IPS-NIHi7 (cell line): ENCODE measurements at regions not wholly inside any gene's neighbourhood (a gene's known extent, or its start where the extent isn't known, plus 50 kb on each side); places are given as distances from the start of the nearest gene placed in this dataset.
A peak's percentile ranks its signal among the peaks of the same experiment; 100 is the strongest.

ENCODE experiments used
- DNase-seq: peaks from one replicate; pipeline ENCODE4 v3.0.0; 2012; ENCODE audit warnings: mixed read lengths; ENCODE audit errors: extremely low spot score

- DNase-seq: no peak
These were observed 130.2 kb upstream of the UMPS start for GRCh38 chr3:124599779-124600693.

GRCh38 chr3:124600765-124601164, 129.5 kb upstream of the UMPS start:
- no peak for DNase-seq

- DNase-seq: no peak
These were observed 129.1 kb upstream of the UMPS start for GRCh38 chr3:124601190-124601589.

GRCh38 chr3:124602980-124603627, 127.1 kb upstream of the UMPS start:
- no peak for DNase-seq

- DNase-seq: no peak
These were observed 124.3 kb upstream of the UMPS start for GRCh38 chr3:124605781-124606579.

- DNase-seq: no peak
These were observed 123.1 kb upstream of the UMPS start for GRCh38 chr3:124607163-124607562.

- no peak for DNase-seq
These were observed 120.8 kb upstream of the UMPS start for GRCh38 chr3:124609402-124609801.

GRCh38 chr3:124610130-124610529, 120.1 kb upstream of the UMPS start:
- no peak for DNase-seq

GRCh38 chr3:124611520-124611919, 118.7 kb upstream of the UMPS start:
- no peak for DNase-seq

GRCh38 chr3:124615896-124616543, 114.2 kb upstream of the UMPS start:
- no peak for DNase-seq

- DNase-seq: no peak
These were observed 113.1 kb upstream of the UMPS start for GRCh38 chr3:124617177-124617576.

GRCh38 chr3:124619887-124620599, 110.2 kb upstream of the UMPS start:
- no peak for DNase-seq

- DNase-seq: peak; percentile 52
These were observed 109.6 kb upstream of the UMPS start for GRCh38 chr3:124620600-124621063.

- no peak for DNase-seq
These were observed 108.8 kb upstream of the UMPS start for GRCh38 chr3:124621498-124621897.

- DNase-seq: no peak
These were observed 105.2 kb upstream of the UMPS start for GRCh38 chr3:124625074-124625473.

GRCh38 chr3:124627501-124627908, 102.7 kb upstream of the UMPS start:
- no peak for DNase-seq

- DNase-seq: no peak
These were observed 101.4 kb upstream of the UMPS start for GRCh38 chr3:124628863-124629262.

GRCh38 chr3:124629497-124629896, 100.8 kb upstream of the UMPS start:
- no peak for DNase-seq

- DNase-seq: no peak
These were observed 99.3 kb upstream of the UMPS start for GRCh38 chr3:124630960-124631359.

- no peak for DNase-seq
These were observed 98.5 kb upstream of the UMPS start for GRCh38 chr3:124631727-124632126.

GRCh38 chr3:124632566-124633140, 97.6 kb upstream of the UMPS start:
- DNase-seq: no peak
